ENCODE measurements at regions not wholly inside any gene's neighbourhood (a gene's known extent, or its start where the extent isn't known, plus 50 kb on each side); places are given as distances from the start of the nearest gene placed in this dataset.

DNA sequence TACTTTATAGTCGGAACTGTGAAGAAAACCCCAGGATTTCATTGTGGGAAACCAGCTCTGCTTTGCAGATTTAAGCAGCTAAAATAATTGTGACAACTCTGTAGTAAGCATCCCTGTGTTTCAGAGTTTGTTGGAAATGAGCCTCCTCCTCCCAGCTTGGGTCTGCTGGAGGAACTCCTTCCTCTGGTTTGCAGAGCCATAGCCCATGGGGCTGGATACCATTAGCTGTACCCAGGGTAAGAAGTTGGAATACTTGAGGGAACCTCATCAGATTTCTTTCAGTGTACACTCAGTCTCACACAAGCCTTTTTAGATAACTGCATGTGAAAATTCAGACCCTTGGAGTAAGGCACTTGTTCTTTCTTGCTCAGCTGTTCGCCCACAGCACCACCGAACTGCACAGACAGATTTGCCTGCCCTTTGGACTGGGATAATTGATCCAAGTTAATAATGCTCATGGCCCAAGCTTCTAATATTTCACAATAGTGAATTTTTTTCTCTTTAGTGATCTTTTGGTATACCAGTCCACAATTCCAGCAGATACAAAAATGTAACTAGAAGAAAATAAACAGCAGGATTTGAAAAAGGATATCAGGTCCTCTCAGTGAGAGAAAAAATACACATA lies 467.4 kb upstream of the FZD8 start:
- intact Hi-C loops (cut with micrococcal nuclease): no loop called here

DNA sequence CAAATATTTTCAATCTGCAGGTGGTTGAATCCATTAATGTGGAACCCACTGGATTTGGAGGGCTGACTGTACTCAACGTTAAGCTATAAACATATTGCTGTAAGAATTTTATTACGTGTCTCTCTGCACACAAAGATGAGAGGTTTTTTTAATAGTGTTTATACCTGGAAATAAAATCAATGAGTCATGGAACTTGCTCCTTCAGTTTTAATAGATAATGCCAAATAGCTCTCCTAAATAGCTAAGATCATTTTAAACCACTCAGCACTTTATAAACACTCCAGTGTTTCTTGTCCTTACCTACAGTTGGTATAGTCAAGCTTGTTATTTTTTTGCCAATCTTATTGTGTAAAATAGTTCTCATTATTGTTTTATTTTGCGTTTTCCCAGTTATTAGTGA lies 455.6 kb upstream of the FZD8 start:
- Mint-ChIP-seq H3K9me3 (peaks cover 0 to 6% of the 10 kb centered on the region in 2 donors), H3K27ac (no peak overlapping the region), H3K27me3 (ENCODE audit: low read depth in 2 of 2) (no peaks in the 10 kb centered on the region), H3K36me3 (no peaks in the 10 kb centered on the region), H3K4me1 (no peaks in the 10 kb centered on the region), H3K4me3 (no peak overlapping the region)
- H3K9me3 ChIP-seq (ENCODE audit: control insufficient read depth, insufficient read depth, low read length): no peaks in the 10 kb centered on the region
- H3K27me3 ChIP-seq (ENCODE audit: control insufficient read depth, insufficient read depth, low read length): no peaks in the 10 kb centered on the region
- H3K27ac ChIP-seq (ENCODE audit: low read length): no peak overlapping the region
- WGBS (ENCODE audit: insufficient coverage): 86% methylated on average over 1 of the region's 3 CpGs
- intact Hi-C loops (cut with micrococcal nuclease): no loop called here
- DNase-seq (no peak), ATAC-seq (no peak)
- H3K36me3 ChIP-seq (ENCODE audit: control insufficient read depth, insufficient read depth, low read length): no peaks in the 10 kb centered on the region
- H3K4me1 ChIP-seq (ENCODE audit: control insufficient read depth, insufficient read depth, low read length): no peaks in the 10 kb centered on the region
- no peak overlapping the region for H3K4me3 ChIP-seq (ENCODE audit: low read length)
- TF ChIP-seq, protein P1, sequence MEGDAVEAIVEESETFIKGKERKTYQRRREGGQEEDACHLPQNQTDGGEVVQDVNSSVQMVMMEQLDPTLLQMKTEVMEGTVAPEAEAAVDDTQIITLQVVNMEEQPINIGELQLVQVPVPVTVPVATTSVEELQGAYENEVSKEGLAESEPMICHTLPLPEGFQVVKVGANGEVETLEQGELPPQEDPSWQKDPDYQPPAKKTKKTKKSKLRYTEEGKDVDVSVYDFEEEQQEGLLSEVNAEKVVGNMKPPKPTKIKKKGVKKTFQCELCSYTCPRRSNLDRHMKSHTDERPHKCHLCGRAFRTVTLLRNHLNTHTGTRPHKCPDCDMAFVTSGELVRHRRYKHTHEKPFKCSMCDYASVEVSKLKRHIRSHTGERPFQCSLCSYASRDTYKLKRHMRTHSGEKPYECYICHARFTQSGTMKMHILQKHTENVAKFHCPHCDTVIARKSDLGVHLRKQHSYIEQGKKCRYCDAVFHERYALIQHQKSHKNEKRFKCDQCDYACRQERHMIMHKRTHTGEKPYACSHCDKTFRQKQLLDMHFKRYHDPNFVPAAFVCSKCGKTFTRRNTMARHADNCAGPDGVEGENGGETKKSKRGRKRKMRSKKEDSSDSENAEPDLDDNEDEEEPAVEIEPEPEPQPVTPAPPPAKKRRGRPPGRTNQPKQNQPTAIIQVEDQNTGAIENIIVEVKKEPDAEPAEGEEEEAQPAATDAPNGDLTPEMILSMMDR (IDR thresholded peaks at IDR 0.05): no peak

More for the DNA sequence above, 467.4 kb upstream of the FZD8 start:
- no peaks in the 10 kb centered on the region for H3K36me3 Mint-ChIP-seq
- H3K4me1 ChIP-seq (ENCODE audit: control insufficient read depth, insufficient read depth, low read length): no peaks in the 10 kb centered on the region
- H3K27me3 ChIP-seq (ENCODE audit: control insufficient read depth, insufficient read depth, low read length): no peaks in the 10 kb centered on the region
- no peak overlapping the region for H3K27ac Mint-ChIP-seq
- no peak for DNase-seq
- no peaks in the 10 kb centered on the region for H3K9me3 ChIP-seq (ENCODE audit: control insufficient read depth, insufficient read depth, low read length)
- H3K36me3 ChIP-seq (ENCODE audit: control insufficient read depth, insufficient read depth, low read length): no peaks in the 10 kb centered on the region
- peaks cover 2 to 9% of the 10 kb centered on the region in 2 donors for H3K9me3 Mint-ChIP-seq
- H3K27ac ChIP-seq (ENCODE audit: low read length): no peak overlapping the region
- H3K27me3 Mint-ChIP-seq (ENCODE audit: low read depth in 2 of 2): no peaks in the 10 kb centered on the region
- H3K4me3 Mint-ChIP-seq: no peak overlapping the region
- no peak overlapping the region for H3K4me3 ChIP-seq (ENCODE audit: low read length)
- H3K4me1 Mint-ChIP-seq: no peaks in the 10 kb centered on the region
- TF ChIP-seq, protein P1 (IDR thresholded peaks at IDR 0.05): no peak
- ATAC-seq: no peak
- WGBS (ENCODE audit: insufficient coverage): 95% methylated on average over 3 of the region's 3 CpGs

DNA sequence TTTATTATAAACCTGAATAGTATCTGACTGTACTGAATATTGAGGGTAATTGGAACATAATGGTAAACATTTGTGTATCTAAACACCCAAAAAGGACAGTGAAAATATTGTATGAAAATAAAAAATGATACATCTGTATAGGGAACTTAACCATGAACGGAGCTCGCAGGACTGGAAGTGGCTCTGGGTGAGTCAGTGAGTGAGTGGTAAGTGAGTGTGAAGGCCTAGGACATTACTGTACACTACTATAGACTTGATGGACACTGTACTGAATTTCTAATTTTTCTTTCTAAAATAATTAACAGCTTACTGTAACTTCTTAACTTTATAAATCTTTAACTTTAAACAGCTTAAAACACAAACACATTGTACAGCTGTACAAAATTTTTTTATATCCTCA lies 454.5 kb upstream of the FZD8 start:
- DNase-seq: no peak
- Mint-ChIP-seq H3K9me3 (peaks cover 0 to 5% of the 10 kb centered on the region in 2 donors), H3K36me3 (no peaks in the 10 kb centered on the region), H3K4me1 (no peaks in the 10 kb centered on the region), H3K4me3 (no peak overlapping the region), H3K27me3 (ENCODE audit: low read depth in 2 of 2) (no peaks in the 10 kb centered on the region), H3K27ac (no peak overlapping the region)
- H3K36me3 ChIP-seq (ENCODE audit: control insufficient read depth, insufficient read depth, low read length): no peaks in the 10 kb centered on the region
- TF ChIP-seq, protein P1 (IDR thresholded peaks at IDR 0.05): no peak
- no peaks in the 10 kb centered on the region for H3K9me3 ChIP-seq (ENCODE audit: control insufficient read depth, insufficient read depth, low read length)
- intact Hi-C loops (cut with micrococcal nuclease): no loop called here
- H3K27me3 ChIP-seq (ENCODE audit: control insufficient read depth, insufficient read depth, low read length): no peaks in the 10 kb centered on the region
- H3K4me1 ChIP-seq (ENCODE audit: control insufficient read depth, insufficient read depth, low read length): no peaks in the 10 kb centered on the region
- WGBS (ENCODE audit: insufficient coverage): 100% methylated on average over 1 of the region's 2 CpGs
- H3K4me3 ChIP-seq (ENCODE audit: low read length): no peak overlapping the region
- H3K27ac ChIP-seq (ENCODE audit: low read length): no peak overlapping the region
- no peak for ATAC-seq

DNA sequence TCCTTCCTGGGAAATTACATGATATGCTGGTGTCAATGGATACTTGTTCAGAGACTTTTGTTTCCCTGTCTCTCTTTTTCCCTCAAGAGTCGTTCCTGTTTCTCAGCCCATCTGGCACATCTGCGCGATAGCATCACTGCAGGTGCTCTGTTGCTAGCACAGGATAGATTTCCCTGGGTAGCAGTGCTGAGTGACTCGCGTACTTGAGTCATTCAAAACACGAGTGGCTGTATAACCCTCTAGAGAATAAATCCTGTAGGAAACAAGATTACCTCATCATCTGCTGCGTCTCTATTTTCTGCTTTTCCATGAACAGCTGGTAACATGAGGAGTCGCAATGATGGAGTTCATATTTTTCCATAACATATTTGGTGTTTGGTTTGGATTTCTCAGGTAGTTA lies 452.0 kb upstream of the FZD8 start:
- ATAC-seq: no peak
- no peaks in the 10 kb centered on the region for H3K27me3 ChIP-seq (ENCODE audit: control insufficient read depth, insufficient read depth, low read length)
- intact Hi-C loops (cut with micrococcal nuclease): no loop called here
- no peaks in the 10 kb centered on the region for H3K36me3 Mint-ChIP-seq
- H3K27ac Mint-ChIP-seq: no peak overlapping the region
- 85% methylated on average over 8 of the region's 8 CpGs for WGBS (ENCODE audit: insufficient coverage)
- no peak overlapping the region for H3K4me3 ChIP-seq (ENCODE audit: low read length)
- no peak for DNase-seq
- no peaks in the 10 kb centered on the region for H3K4me1 Mint-ChIP-seq
- H3K9me3 Mint-ChIP-seq: peaks cover 2% of the 10 kb centered on the region in 2 donors
- no peak overlapping the region for H3K4me3 Mint-ChIP-seq
- no peaks in the 10 kb centered on the region for H3K9me3 ChIP-seq (ENCODE audit: control insufficient read depth, insufficient read depth, low read length)
- no peaks in the 10 kb centered on the region for H3K27me3 Mint-ChIP-seq (ENCODE audit: low read depth in 2 of 2)
- TF ChIP-seq, protein P1 (IDR thresholded peaks at IDR 0.05): no peak
- no peaks in the 10 kb centered on the region for H3K4me1 ChIP-seq (ENCODE audit: control insufficient read depth, insufficient read depth, low read length)
- H3K27ac ChIP-seq (ENCODE audit: low read length): no peak overlapping the region
- H3K36me3 ChIP-seq (ENCODE audit: control insufficient read depth, insufficient read depth, low read length): no peaks in the 10 kb centered on the region

All from natural killer cell (primary cell).